ENCODE measurements at regions not wholly inside any gene's neighbourhood (a gene's known extent, or its start where the extent isn't known, plus 50 kb on each side); places are given as distances from the start of the nearest gene placed in this dataset.

- Histone ChIP-seq H3K9me3 (no peaks in the 10 kb centered on the region), H3K4me3 (no peak overlapping the region), H3K27me3 (no peaks in the 10 kb centered on the region), H3K36me3 (no peaks in the 10 kb centered on the region), H3K4me1 (peaks cover 0 to 35% (median 20%) of the 10 kb centered on the region in 9 donors), H3K27ac (no peak overlapping the region)
- DNase-seq = no peak
- intact Hi-C loops (cut with DNase I) = no loop called here
- no peak for ATAC-seq
- WGBS, 2 donors = 89% methylated on average over 6 of the region's 6 CpGs
- TF ChIP-seq, protein P1, sequence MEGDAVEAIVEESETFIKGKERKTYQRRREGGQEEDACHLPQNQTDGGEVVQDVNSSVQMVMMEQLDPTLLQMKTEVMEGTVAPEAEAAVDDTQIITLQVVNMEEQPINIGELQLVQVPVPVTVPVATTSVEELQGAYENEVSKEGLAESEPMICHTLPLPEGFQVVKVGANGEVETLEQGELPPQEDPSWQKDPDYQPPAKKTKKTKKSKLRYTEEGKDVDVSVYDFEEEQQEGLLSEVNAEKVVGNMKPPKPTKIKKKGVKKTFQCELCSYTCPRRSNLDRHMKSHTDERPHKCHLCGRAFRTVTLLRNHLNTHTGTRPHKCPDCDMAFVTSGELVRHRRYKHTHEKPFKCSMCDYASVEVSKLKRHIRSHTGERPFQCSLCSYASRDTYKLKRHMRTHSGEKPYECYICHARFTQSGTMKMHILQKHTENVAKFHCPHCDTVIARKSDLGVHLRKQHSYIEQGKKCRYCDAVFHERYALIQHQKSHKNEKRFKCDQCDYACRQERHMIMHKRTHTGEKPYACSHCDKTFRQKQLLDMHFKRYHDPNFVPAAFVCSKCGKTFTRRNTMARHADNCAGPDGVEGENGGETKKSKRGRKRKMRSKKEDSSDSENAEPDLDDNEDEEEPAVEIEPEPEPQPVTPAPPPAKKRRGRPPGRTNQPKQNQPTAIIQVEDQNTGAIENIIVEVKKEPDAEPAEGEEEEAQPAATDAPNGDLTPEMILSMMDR (IDR thresholded peaks at IDR 0.05) = no peak
These were observed 146.2 kb upstream of the KLF6 start for GRCh38 chr10:3931224-3931623.

- H3K9me3 ChIP-seq = no peaks in the 10 kb centered on the region
- 83 to 86% methylated on average over 2 of the region's 2 CpGs for WGBS, 2 donors
- TF ChIP-seq, protein P1 (IDR thresholded peaks at IDR 0.05) = no peak
- no peak overlapping the region for H3K4me3 ChIP-seq
- no peak overlapping the region for H3K27ac ChIP-seq
- no peak for DNase-seq
- H3K4me1 ChIP-seq = peaks cover 0 to 26% (median 15%) of the 10 kb centered on the region in 9 donors
- H3K36me3 ChIP-seq = no peaks in the 10 kb centered on the region
- no peak for ATAC-seq
- intact Hi-C loops (cut with DNase I) = loop anchor here in 1 of 10 donors (10.0 kb wide), 1 partner anchor 726 kb away; no protein-coding TSS in a partner anchor
- no peaks in the 10 kb centered on the region for H3K27me3 ChIP-seq
These were observed 143.6 kb upstream of the KLF6 start for GRCh38 chr10:3928569-3928968.

DNA sequence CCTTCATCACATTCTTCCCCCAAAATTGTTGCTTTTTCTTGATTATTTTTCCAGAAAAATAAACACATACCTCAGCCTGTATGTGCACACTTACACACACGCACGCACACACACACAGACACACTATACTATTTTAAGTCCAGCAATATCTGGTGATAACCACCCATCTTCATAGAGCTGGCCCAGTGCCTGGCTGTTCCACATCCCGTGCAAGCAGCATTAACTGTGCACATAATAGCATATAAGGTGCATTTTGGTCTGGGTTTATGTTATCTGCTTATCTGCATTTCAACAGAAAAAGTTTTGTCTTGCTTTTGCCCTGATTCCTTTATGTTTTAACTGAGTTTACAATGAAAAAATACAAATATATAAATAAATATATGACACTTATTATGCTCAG lies 143.1 kb upstream of the KLF6 start:
- TF ChIP-seq, protein P1 (IDR thresholded peaks at IDR 0.05) = no peak
- intact Hi-C loops (cut with DNase I) = loop anchor here in 1 of 10 donors (10.0 kb wide), 1 partner anchor 727 kb away; no protein-coding TSS in a partner anchor
- Histone ChIP-seq H3K27me3 (no peaks in the 10 kb centered on the region), H3K27ac (no peak overlapping the region), H3K4me1 (peaks cover 0 to 26% (median 15%) of the 10 kb centered on the region in 9 donors), H3K9me3 (no peaks in the 10 kb centered on the region), H3K36me3 (no peaks in the 10 kb centered on the region), H3K4me3 (no peak overlapping the region)
- WGBS, 2 donors = 50 to 52% methylated on average over 3 of the region's 3 CpGs
- DNase-seq = no peak
- no peak for ATAC-seq

- Histone ChIP-seq H3K4me1 (peaks cover 0 to 26% (median 15%) of the 10 kb centered on the region in 9 donors), H3K4me3 (no peak overlapping the region), H3K9me3 (no peaks in the 10 kb centered on the region), H3K27me3 (no peaks in the 10 kb centered on the region), H3K27ac (no peak overlapping the region), H3K36me3 (no peaks in the 10 kb centered on the region)
- DNase-seq = no peak
- intact Hi-C loops (cut with DNase I) = loop anchor here in 1 of 10 donors (10.0 kb wide), 1 partner anchor 728 kb away; no protein-coding TSS in a partner anchor
- ATAC-seq = peak in 2 of 8 donors; percentile 7 to 43
- TF ChIP-seq, protein P1 (IDR thresholded peaks at IDR 0.05) = no peak
- WGBS, 2 donors = 59 to 65% methylated on average over 18 of the region's 18 CpGs
These were observed 141.9 kb upstream of the KLF6 start for GRCh38 chr10:3926675-3927525.
